ENCODE measurements at regions not wholly inside any gene's neighbourhood (a gene's known extent, or its start where the extent isn't known, plus 50 kb on each side); places are given as distances from the start of the nearest gene placed in this dataset.

- DNase-seq (ENCODE audit: low read depth): no peak
- Histone ChIP-seq H3K4me3 (ENCODE audit: low read length) (no peak overlapping the region), H3K9me3 (ENCODE audit: control insufficient read depth, low read length) (no peaks in the 10 kb centered on the region), H3K4me1 (ENCODE audit: control insufficient read depth, insufficient read depth, low read length) (no peaks in the 10 kb centered on the region), H3K36me3 (ENCODE audit: control insufficient read depth, insufficient read depth, low read length, severe bottlenecking) (no peaks in the 10 kb centered on the region), H3K27me3 (replicated peaks; ENCODE audit: control insufficient read depth, insufficient read depth, low read length) (no peaks in the 10 kb centered on the region), H3K9ac (ENCODE audit: low read length) (no peak overlapping the region)
Observed at GRCh38 chr10:109403551-109403950, 519.8 kb downstream of the XPNPEP1 start.

DNA sequence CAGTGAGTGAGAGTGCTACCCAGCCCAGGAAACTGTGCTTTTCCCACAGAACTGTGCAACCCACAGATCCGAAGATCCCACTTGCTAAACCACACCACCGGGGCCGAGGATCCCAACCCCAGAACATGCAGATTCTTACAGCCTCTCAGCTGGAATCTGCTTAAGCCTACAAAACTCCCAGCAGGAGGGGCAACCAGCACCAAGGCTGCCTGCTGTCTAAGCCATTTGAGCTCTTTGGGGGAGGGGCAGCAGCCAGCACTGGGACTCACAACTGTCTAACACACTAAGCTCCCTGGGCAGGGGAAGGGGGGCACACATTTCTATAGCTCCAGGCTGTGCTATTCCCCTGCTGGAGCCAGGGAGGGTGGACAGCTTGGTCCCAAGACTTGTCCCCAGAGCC, 529.9 kb downstream of the XPNPEP1 start:
- no peaks in the 10 kb centered on the region for H3K9me3 ChIP-seq (ENCODE audit: control insufficient read depth, low read length)
- no peaks in the 10 kb centered on the region for H3K4me1 ChIP-seq (ENCODE audit: control insufficient read depth, insufficient read depth, low read length)
- H3K36me3 ChIP-seq (ENCODE audit: control insufficient read depth, insufficient read depth, low read length, severe bottlenecking): no peaks in the 10 kb centered on the region
- H3K9ac ChIP-seq (ENCODE audit: low read length): no peak overlapping the region
- no peak for DNase-seq (ENCODE audit: low read depth)
- no peaks in the 10 kb centered on the region for H3K27me3 ChIP-seq (replicated peaks; ENCODE audit: control insufficient read depth, insufficient read depth, low read length)
- no peak overlapping the region for H3K4me3 ChIP-seq (ENCODE audit: low read length)

DNA sequence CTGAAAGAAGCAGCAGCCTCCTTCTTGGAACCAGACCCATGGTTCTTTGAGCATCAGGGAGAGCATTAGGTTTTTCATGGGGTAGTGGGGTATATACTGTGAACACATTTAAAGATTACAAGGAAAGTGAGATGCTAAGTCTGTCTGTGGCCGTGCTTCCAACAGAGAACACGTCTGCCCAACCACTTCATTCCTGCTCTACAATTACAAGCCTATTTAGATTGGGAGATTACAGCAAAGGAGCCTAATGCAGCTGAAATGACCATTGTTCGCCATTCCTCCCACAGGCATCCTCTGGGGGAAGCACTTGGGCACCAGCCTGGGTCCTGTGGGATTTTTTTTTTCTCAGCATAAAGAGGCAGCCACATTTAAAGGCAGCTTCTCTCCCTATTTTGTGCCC, 536.4 kb downstream of the XPNPEP1 start:
- Histone ChIP-seq H3K4me1 (ENCODE audit: control insufficient read depth, insufficient read depth, low read length) (no peaks in the 10 kb centered on the region), H3K4me3 (ENCODE audit: low read length) (no peak overlapping the region), H3K9me3 (ENCODE audit: control insufficient read depth, low read length) (no peaks in the 10 kb centered on the region), H3K36me3 (ENCODE audit: control insufficient read depth, insufficient read depth, low read length, severe bottlenecking) (no peaks in the 10 kb centered on the region), H3K9ac (ENCODE audit: low read length) (no peak overlapping the region), H3K27me3 (replicated peaks; ENCODE audit: control insufficient read depth, insufficient read depth, low read length) (no peaks in the 10 kb centered on the region)
- DNase-seq (ENCODE audit: low read depth): no peak

DNA sequence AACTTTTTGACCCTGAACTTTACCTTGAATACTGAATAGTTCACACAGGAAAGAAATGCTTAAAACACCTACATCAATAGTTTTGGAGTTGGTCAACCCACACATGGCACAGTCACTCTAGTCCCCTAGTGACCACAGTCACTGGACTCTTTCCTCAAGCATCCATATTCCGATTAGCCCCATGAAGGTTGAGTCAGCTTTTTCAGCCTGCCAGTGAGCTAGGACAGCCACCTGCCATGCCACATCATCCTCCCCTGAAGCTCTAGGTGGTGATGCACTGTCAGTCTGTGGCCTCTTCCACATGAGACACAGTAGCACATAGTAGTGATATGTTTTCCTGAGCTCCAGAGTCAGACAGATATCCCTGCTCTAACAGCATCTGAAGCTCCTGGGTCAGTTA, 537.2 kb downstream of the XPNPEP1 start:
- no peak overlapping the region for H3K4me3 ChIP-seq (ENCODE audit: low read length)
- DNase-seq (ENCODE audit: low read depth): no peak
- H3K9ac ChIP-seq (ENCODE audit: low read length): no peak overlapping the region
- H3K27me3 ChIP-seq (replicated peaks; ENCODE audit: control insufficient read depth, insufficient read depth, low read length): no peaks in the 10 kb centered on the region
- no peaks in the 10 kb centered on the region for H3K36me3 ChIP-seq (ENCODE audit: control insufficient read depth, insufficient read depth, low read length, severe bottlenecking)
- H3K9me3 ChIP-seq (ENCODE audit: control insufficient read depth, low read length): no peaks in the 10 kb centered on the region
- H3K4me1 ChIP-seq (ENCODE audit: control insufficient read depth, insufficient read depth, low read length): no peaks in the 10 kb centered on the region

DNA sequence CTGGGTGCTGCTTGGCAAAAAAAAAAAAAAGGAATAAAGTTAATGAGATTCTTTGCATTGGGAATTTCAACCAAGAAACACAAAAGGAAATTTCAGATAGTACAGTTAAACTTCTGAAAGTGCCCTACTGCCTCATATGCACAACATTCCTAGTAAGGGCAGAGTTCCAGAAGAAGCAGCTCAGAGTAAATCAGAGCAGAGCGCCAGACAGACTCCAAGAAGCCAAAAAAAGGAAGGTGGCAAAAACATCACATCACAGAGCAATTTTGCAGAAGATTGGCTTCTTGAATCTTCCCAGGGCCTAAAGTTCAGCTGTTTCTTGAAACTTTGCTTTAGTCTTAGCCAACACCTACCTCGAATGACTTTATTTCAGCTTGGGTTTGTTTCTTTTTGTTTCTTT, 544.1 kb downstream of the XPNPEP1 start:
- H3K4me1 ChIP-seq (ENCODE audit: control insufficient read depth, insufficient read depth, low read length): no peaks in the 10 kb centered on the region
- no peak for DNase-seq (ENCODE audit: low read depth)
- no peaks in the 10 kb centered on the region for H3K9me3 ChIP-seq (ENCODE audit: control insufficient read depth, low read length)
- H3K9ac ChIP-seq (ENCODE audit: low read length): no peak overlapping the region
- H3K27me3 ChIP-seq (replicated peaks; ENCODE audit: control insufficient read depth, insufficient read depth, low read length): no peaks in the 10 kb centered on the region
- no peak overlapping the region for H3K4me3 ChIP-seq (ENCODE audit: low read length)
- H3K36me3 ChIP-seq (ENCODE audit: control insufficient read depth, insufficient read depth, low read length, severe bottlenecking): no peaks in the 10 kb centered on the region

DNA sequence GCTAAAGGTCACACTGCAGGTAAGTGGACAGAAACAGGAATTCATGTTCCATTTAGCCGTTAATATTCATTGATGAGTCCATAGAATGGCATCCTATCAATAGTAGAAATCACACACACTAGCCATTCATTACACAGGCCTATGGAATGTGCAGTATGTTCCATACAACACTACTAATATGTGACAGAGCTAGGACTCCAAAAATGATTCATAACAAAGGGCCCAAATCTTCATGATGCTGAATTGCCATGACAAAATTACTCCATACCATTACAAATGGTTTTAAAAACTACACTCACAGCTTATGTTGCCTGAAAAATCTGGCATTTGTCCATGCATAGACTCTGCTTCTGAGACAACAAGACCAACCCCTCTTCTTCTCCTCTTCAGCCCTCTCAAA, 549.1 kb downstream of the XPNPEP1 start:
- H3K9ac ChIP-seq (ENCODE audit: low read length): no peak overlapping the region
- H3K4me1 ChIP-seq (ENCODE audit: control insufficient read depth, insufficient read depth, low read length): no peaks in the 10 kb centered on the region
- peak; percentile 61 for DNase-seq (ENCODE audit: low read depth)
- no peaks in the 10 kb centered on the region for H3K36me3 ChIP-seq (ENCODE audit: control insufficient read depth, insufficient read depth, low read length, severe bottlenecking)
- H3K4me3 ChIP-seq (ENCODE audit: low read length): no peak overlapping the region
- H3K27me3 ChIP-seq (replicated peaks; ENCODE audit: control insufficient read depth, insufficient read depth, low read length): no peaks in the 10 kb centered on the region
- H3K9me3 ChIP-seq (ENCODE audit: control insufficient read depth, low read length): no peaks in the 10 kb centered on the region

- H3K4me3 ChIP-seq (ENCODE audit: low read length): no peak overlapping the region
- no peaks in the 10 kb centered on the region for H3K4me1 ChIP-seq (ENCODE audit: control insufficient read depth, insufficient read depth, low read length)
- H3K27me3 ChIP-seq (replicated peaks; ENCODE audit: control insufficient read depth, insufficient read depth, low read length): no peaks in the 10 kb centered on the region
- DNase-seq (ENCODE audit: low read depth): peak; percentile 1
- no peak overlapping the region for H3K9ac ChIP-seq (ENCODE audit: low read length)
- H3K36me3 ChIP-seq (ENCODE audit: control insufficient read depth, insufficient read depth, low read length, severe bottlenecking): no peaks in the 10 kb centered on the region
- H3K9me3 ChIP-seq (ENCODE audit: control insufficient read depth, low read length): no peaks in the 10 kb centered on the region
Observed at GRCh38 chr10:109359316-109359715, 564.0 kb downstream of the XPNPEP1 start.

- Histone ChIP-seq H3K4me1 (ENCODE audit: control insufficient read depth, insufficient read depth, low read length) (no peaks in the 10 kb centered on the region), H3K27me3 (replicated peaks; ENCODE audit: control insufficient read depth, insufficient read depth, low read length) (no peaks in the 10 kb centered on the region), H3K9ac (ENCODE audit: low read length) (no peak overlapping the region), H3K36me3 (ENCODE audit: control insufficient read depth, insufficient read depth, low read length, severe bottlenecking) (no peaks in the 10 kb centered on the region), H3K9me3 (ENCODE audit: control insufficient read depth, low read length) (no peaks in the 10 kb centered on the region), H3K4me3 (ENCODE audit: low read length) (no peak overlapping the region)
- no peak for DNase-seq (ENCODE audit: low read depth)
Observed at GRCh38 chr10:109358325-109358724, 565.0 kb downstream of the XPNPEP1 start.

DNA sequence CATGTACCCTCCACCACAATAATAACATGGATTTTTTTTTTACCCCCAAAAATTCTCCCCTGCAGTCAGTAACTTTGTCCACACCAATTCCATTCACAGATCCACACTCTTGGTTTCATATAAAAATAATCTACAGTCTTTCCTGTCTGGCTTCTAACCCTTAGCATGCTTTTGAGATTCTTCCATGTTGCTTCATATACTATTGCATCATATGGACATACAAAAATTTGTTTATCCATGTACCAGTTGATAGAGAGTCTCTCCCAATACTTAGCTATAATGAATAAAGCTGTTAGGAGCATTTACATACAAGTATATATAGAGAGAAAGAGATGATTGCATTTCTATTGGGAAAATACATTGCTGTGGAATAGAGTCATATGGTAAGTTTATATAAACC, 575.0 kb downstream of the XPNPEP1 start:
- Histone ChIP-seq H3K4me3 (ENCODE audit: low read length) (no peak overlapping the region), H3K36me3 (ENCODE audit: control insufficient read depth, insufficient read depth, low read length, severe bottlenecking) (no peaks in the 10 kb centered on the region), H3K9me3 (ENCODE audit: control insufficient read depth, low read length) (peaks cover 15% of the 10 kb centered on the region), H3K4me1 (ENCODE audit: control insufficient read depth, insufficient read depth, low read length) (no peaks in the 10 kb centered on the region), H3K9ac (ENCODE audit: low read length) (no peak overlapping the region), H3K27me3 (replicated peaks; ENCODE audit: control insufficient read depth, insufficient read depth, low read length) (no peaks in the 10 kb centered on the region)
- DNase-seq (ENCODE audit: low read depth): peak; percentile 13

GRCh38 chr10:109343293-109343692, 580.0 kb downstream of the XPNPEP1 start:
- DNase-seq (ENCODE audit: low read depth): no peak
- H3K9ac ChIP-seq (ENCODE audit: low read length): no peak overlapping the region
- no peaks in the 10 kb centered on the region for H3K4me1 ChIP-seq (ENCODE audit: control insufficient read depth, insufficient read depth, low read length)
- no peaks in the 10 kb centered on the region for H3K9me3 ChIP-seq (ENCODE audit: control insufficient read depth, low read length)
- H3K4me3 ChIP-seq (ENCODE audit: low read length): no peak overlapping the region
- H3K27me3 ChIP-seq (replicated peaks; ENCODE audit: control insufficient read depth, insufficient read depth, low read length): no peaks in the 10 kb centered on the region
- no peaks in the 10 kb centered on the region for H3K36me3 ChIP-seq (ENCODE audit: control insufficient read depth, insufficient read depth, low read length, severe bottlenecking)

DNA sequence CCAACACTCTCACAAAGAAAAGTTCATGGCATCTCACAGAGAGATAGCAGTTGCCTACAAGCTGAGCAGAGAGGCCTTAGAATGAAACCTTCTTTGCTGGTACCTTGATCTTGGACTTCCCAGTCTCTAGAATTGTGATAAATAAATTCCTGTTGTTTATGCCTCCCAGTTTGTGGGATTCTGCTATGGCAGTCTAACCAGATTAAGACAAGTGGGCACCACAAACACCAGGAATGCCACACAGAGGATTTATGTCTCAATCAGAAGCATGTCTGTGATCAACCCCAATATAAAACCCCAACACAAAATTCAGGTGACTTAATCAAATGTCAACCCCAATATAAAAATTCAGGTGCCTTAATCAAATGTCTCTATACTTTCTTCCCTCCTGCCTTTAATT, 581.3 kb downstream of the XPNPEP1 start:
- H3K36me3 ChIP-seq (ENCODE audit: control insufficient read depth, insufficient read depth, low read length, severe bottlenecking): no peaks in the 10 kb centered on the region
- H3K4me3 ChIP-seq (ENCODE audit: low read length): no peak overlapping the region
- no peaks in the 10 kb centered on the region for H3K9me3 ChIP-seq (ENCODE audit: control insufficient read depth, low read length)
- DNase-seq (ENCODE audit: low read depth): no peak
- H3K4me1 ChIP-seq (ENCODE audit: control insufficient read depth, insufficient read depth, low read length): no peaks in the 10 kb centered on the region
- no peak overlapping the region for H3K9ac ChIP-seq (ENCODE audit: low read length)
- H3K27me3 ChIP-seq (replicated peaks; ENCODE audit: control insufficient read depth, insufficient read depth, low read length): no peaks in the 10 kb centered on the region

GRCh38 chr10:109328001-109328400, 595.3 kb downstream of the XPNPEP1 start:
- H3K4me3 ChIP-seq (ENCODE audit: low read length): no peak overlapping the region
- H3K4me1 ChIP-seq (ENCODE audit: control insufficient read depth, insufficient read depth, low read length): no peaks in the 10 kb centered on the region
- no peaks in the 10 kb centered on the region for H3K9me3 ChIP-seq (ENCODE audit: control insufficient read depth, low read length)
- no peak for DNase-seq (ENCODE audit: low read depth)
- no peak overlapping the region for H3K9ac ChIP-seq (ENCODE audit: low read length)
- no peaks in the 10 kb centered on the region for H3K27me3 ChIP-seq (replicated peaks; ENCODE audit: control insufficient read depth, insufficient read depth, low read length)
- H3K36me3 ChIP-seq (ENCODE audit: control insufficient read depth, insufficient read depth, low read length, severe bottlenecking): no peaks in the 10 kb centered on the region

Data from adipocyte (in vitro differentiated cells).